ENCODE measurements at regions not wholly inside any gene's neighbourhood (a gene's known extent, or its start where the extent isn't known, plus 50 kb on each side); places are given as distances from the start of the nearest gene placed in this dataset.

DNA sequence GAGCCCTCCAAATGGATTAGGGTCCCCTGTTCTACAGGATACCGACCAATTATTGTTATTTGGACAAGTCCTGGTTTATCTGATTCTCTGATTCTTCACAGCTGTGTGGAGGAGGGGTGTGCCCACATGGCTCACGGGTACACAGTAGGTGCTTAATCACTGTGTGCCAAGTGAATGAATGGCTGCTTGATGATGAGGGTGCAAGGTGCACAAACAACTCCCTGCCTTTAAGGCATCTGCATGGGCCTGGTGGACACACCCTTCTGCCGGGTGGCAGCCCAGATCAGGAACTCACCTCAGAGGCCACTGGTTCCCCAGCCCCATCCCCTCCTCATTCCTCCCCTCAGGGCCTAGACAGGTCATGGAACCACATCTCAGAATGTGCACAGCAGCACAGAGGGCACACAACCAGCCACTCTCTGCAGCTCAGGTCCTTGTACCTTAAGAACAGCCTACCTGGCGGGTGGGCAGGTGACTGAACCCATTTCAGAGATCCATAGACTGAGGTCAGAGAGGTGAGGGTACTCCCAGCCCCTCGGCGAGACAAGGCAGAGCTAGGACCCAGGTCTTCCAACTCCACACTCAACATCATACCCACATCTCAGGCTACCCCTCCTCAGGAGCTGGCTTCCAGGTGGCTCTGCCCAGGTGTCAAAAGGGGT is 50.3 kb downstream of the SHANK2 start:
- TF ChIP-seq, protein P1, sequence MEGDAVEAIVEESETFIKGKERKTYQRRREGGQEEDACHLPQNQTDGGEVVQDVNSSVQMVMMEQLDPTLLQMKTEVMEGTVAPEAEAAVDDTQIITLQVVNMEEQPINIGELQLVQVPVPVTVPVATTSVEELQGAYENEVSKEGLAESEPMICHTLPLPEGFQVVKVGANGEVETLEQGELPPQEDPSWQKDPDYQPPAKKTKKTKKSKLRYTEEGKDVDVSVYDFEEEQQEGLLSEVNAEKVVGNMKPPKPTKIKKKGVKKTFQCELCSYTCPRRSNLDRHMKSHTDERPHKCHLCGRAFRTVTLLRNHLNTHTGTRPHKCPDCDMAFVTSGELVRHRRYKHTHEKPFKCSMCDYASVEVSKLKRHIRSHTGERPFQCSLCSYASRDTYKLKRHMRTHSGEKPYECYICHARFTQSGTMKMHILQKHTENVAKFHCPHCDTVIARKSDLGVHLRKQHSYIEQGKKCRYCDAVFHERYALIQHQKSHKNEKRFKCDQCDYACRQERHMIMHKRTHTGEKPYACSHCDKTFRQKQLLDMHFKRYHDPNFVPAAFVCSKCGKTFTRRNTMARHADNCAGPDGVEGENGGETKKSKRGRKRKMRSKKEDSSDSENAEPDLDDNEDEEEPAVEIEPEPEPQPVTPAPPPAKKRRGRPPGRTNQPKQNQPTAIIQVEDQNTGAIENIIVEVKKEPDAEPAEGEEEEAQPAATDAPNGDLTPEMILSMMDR (IDR thresholded peaks at IDR 0.05), result no peak
- TF ChIP-seq EP300 (IDR thresholded peaks at IDR 0.05), result no peak

All from sigmoid colon (tissue), 4 donors.